ENCODE measurements at regions not wholly inside any gene's neighbourhood (a gene's known extent, or its start where the extent isn't known, plus 50 kb on each side); places are given as distances from the start of the nearest gene placed in this dataset.

DNA sequence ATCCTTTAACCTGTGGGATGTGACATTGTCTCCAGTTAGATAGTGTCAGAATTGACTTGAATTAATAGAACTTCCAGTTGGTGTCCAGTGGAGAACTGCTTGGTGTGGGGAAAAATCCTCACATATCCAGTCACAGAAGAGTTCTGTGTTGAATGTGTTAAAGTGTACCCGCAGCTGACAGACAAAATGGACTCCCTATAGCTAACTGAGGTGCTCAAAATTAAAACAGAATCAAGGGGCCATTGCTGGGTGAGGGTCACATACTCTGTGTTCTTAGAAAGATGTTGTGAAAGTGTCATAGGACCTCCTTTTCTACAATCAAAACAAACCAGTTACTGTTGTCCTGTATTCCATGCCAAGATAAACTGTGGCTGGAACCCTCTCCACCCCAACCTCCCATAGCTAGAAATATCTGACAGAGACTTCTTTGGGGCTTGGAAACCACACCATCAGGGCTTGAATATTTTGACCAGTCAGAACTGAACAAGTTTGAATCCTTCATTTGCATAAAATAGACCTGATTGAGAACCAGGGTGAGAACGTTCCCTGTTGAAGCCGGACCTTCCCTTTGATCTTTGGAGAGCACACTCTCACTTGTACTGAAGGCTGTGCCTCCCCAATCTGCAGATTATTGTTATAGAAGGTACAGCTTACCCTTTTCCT, 164.0 kb upstream of the ZNF608 start:
- TF ChIP-seq, protein P1, sequence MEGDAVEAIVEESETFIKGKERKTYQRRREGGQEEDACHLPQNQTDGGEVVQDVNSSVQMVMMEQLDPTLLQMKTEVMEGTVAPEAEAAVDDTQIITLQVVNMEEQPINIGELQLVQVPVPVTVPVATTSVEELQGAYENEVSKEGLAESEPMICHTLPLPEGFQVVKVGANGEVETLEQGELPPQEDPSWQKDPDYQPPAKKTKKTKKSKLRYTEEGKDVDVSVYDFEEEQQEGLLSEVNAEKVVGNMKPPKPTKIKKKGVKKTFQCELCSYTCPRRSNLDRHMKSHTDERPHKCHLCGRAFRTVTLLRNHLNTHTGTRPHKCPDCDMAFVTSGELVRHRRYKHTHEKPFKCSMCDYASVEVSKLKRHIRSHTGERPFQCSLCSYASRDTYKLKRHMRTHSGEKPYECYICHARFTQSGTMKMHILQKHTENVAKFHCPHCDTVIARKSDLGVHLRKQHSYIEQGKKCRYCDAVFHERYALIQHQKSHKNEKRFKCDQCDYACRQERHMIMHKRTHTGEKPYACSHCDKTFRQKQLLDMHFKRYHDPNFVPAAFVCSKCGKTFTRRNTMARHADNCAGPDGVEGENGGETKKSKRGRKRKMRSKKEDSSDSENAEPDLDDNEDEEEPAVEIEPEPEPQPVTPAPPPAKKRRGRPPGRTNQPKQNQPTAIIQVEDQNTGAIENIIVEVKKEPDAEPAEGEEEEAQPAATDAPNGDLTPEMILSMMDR (conservative IDR thresholded peaks at IDR 0.05; ENCODE audit: low read length): no peak
- TF ChIP-seq EZH2phosphoT487 (IDR thresholded peaks at IDR 0.05; ENCODE audit: borderline replicate concordance, low read depth, low read length): no peak
